H1 (cell line): ENCODE measurements at regions not wholly inside any gene's neighbourhood (a gene's known extent, or its start where the extent isn't known, plus 50 kb on each side); places are given as distances from the start of the nearest gene placed in this dataset.

ENCODE experiments used
- CTCF ChIA-PET: fragments of 300-600 bp; sonication (Branson Sonifier 250); formaldehyde crosslinking; loops from one replicate; lab custom pipeline; 2021; ENCODE audit not compliant: partially characterized antibody; lab: Charles Lee
- POLR2A ChIA-PET: fragments of 300-600 bp; sonication (Branson Sonifier 250); formaldehyde crosslinking; loops from one replicate; lab custom pipeline; 2021; ENCODE audit warnings: inconsistent platforms; ENCODE audit not compliant: partially characterized antibody; lab: Charles Lee
- DNase-seq, 2 experiments: peaks; one replicate each; pipeline versions ENCODE4 v3.0.0 to v3.0.0-alpha.2; 2010 to 2022; ENCODE audit warnings: low spot score in 2 of 2, low read depth in 1 of 2, mixed read lengths in 1 of 2
- FAIRE-seq: peaks from 2 replicates; lab custom pipeline; 2011; peaks lifted over from hg19 to GRCh38; lab: Jason Lieb, UNC
- H2AFZ ChIP-seq: 2 replicates; pipeline ENCODE4 v1.8.1; 2012; ENCODE audit warnings: low read length, inconsistent platforms
- H2AK5ac ChIP-seq: 2 replicates; pipeline ENCODE4 v1.6.1; 2013; ENCODE audit warnings: low read depth, low read length
- H2BK120ac ChIP-seq: replicated peaks from 2 replicates; pipeline ENCODE3; 2013; ENCODE audit warnings: low read depth, low read length, inconsistent platforms
- H2BK12ac ChIP-seq: 2 replicates; pipeline ENCODE4 v1.6.1; 2013; ENCODE audit warnings: low read depth, low read length
- H2BK15ac ChIP-seq: 2 replicates; pipeline ENCODE4 v1.6.1; 2013; ENCODE audit warnings: low read length
- H2BK20ac ChIP-seq: 2 replicates; pipeline ENCODE4 v1.6.1; 2013; ENCODE audit warnings: low read length
- H2BK5ac ChIP-seq: 2 replicates; pipeline ENCODE4 v1.6.1; 2013; ENCODE audit warnings: low read depth, low read length
- H3K14ac ChIP-seq: 2 replicates; pipeline ENCODE4 v1.6.1; 2013; ENCODE audit warnings: inconsistent platforms; ENCODE audit not compliant: insufficient read length
- H3K18ac ChIP-seq: 2 replicates; pipeline ENCODE4 v1.6.1; 2013; ENCODE audit warnings: low read length; ENCODE audit errors: extremely low read depth
- H3K23ac ChIP-seq: 2 replicates; pipeline ENCODE4 v1.6.1; 2013; ENCODE audit warnings: inconsistent platforms; ENCODE audit not compliant: insufficient read length
- H3K23me2 ChIP-seq: 2 replicates; pipeline ENCODE4 v1.6.1; 2013; ENCODE audit warnings: low read depth, low read length
- H3K27ac ChIP-seq: 2 replicates; pipeline ENCODE4 v1.6.1; 2011; ENCODE audit warnings: low read depth, low read length, inconsistent platforms
- H3K27me3 ChIP-seq, 4 experiments: replicated peaks in 1 of 4; 1 replicate in 1 of 4; 2 replicates in 3 of 4; pipeline versions ENCODE4 v1.6.1 to v1.8.1; 2011 to 2013; ENCODE audit warnings: low read length in 3 of 4, mild to moderate bottlenecking in 3 of 4, inconsistent platforms in 2 of 4, mixed read lengths in 2 of 4, moderate library complexity in 1 of 4; ENCODE audit not compliant: control insufficient read depth in 3 of 4, insufficient read depth in 3 of 4; ENCODE audit errors: extremely low read depth in 1 of 4
- H3K36me3 ChIP-seq, 4 experiments: 2 replicates each; pipeline versions ENCODE4 v1.6.1 to v1.8.1; 2011 to 2013; ENCODE audit warnings: mild to moderate bottlenecking in 4 of 4, low read length in 3 of 4, moderate library complexity in 2 of 4, control low read depth in 1 of 4, inconsistent platforms in 1 of 4; ENCODE audit not compliant: insufficient read depth in 4 of 4, control insufficient read depth in 2 of 4
- H3K4ac ChIP-seq: replicated peaks from 2 replicates; pipeline ENCODE3; 2013; ENCODE audit warnings: low read length, low read depth, mixed read lengths, inconsistent platforms; ENCODE audit not compliant: insufficient read length
- H3K4me1 ChIP-seq, 4 experiments: replicated peaks in 1 of 4; 1 replicate in 1 of 4; 2 replicates in 3 of 4; pipeline versions ENCODE4 v1.6.1 to v1.8.1; 2011 to 2013; ENCODE audit warnings: low read length in 3 of 4, inconsistent platforms in 2 of 4, mixed read lengths in 1 of 4; ENCODE audit not compliant: insufficient read depth in 4 of 4, control insufficient read depth in 3 of 4
- H3K4me2 ChIP-seq, 2 experiments: 2 replicates each; pipeline versions ENCODE4 v1.6.1 to v1.8.1; 2011 to 2013; ENCODE audit warnings: low read depth in 2 of 2, low read length in 2 of 2, control low read depth in 1 of 2, inconsistent platforms in 1 of 2, mild to moderate bottlenecking in 1 of 2; ENCODE audit not compliant: insufficient read depth in 1 of 2
- H3K4me3 ChIP-seq, 4 experiments: fragments of 200-600, 300-600 bp in 1 of 4; sonication (generic), shearing (Covaris generic), sonication (Bioruptor Twin) in 1 of 4; 2 replicates each; pipeline versions ENCODE4 v1.5.1 to v1.8.1; 2011 to 2016; ENCODE audit warnings: low read length in 4 of 4, low read depth in 3 of 4, control low read depth in 2 of 4, inconsistent platforms in 2 of 4, mild to moderate bottlenecking in 2 of 4, mixed read lengths in 1 of 4, moderate library complexity in 1 of 4; ENCODE audit not compliant: insufficient read depth in 2 of 4; ENCODE audit errors: extremely low read depth in 1 of 4
- H3K56ac ChIP-seq: replicated peaks from 2 replicates; pipeline ENCODE3; 2013; ENCODE audit warnings: low read depth, mild to moderate bottlenecking, mixed read lengths, low read length, inconsistent platforms; ENCODE audit not compliant: insufficient read length
- H3K79me1 ChIP-seq: 2 replicates; pipeline ENCODE4 v1.6.1; 2013; ENCODE audit warnings: low read depth, low read length, control low read depth
- H3K79me2 ChIP-seq, 2 experiments: 2 replicates each; pipeline versions ENCODE4 v1.6.1 to v1.8.1; 2012 to 2013; ENCODE audit warnings: low read length in 2 of 2, mild to moderate bottlenecking in 2 of 2, inconsistent platforms in 1 of 2; ENCODE audit not compliant: insufficient read depth in 2 of 2, control insufficient read depth in 1 of 2
- H3K9ac ChIP-seq, 4 experiments: replicated peaks in 1 of 4; 1 replicate in 1 of 4; 2 replicates in 3 of 4; pipeline versions ENCODE4 v1.6.1 to v1.8.1; 2011 to 2013; ENCODE audit warnings: low read depth in 3 of 4, low read length in 3 of 4, control low read depth in 2 of 4, mild to moderate bottlenecking in 2 of 4, moderate library complexity in 2 of 4, inconsistent platforms in 1 of 4; ENCODE audit errors: extremely low read depth in 1 of 4
- H3K9me3 ChIP-seq, 2 experiments: 2 replicates each; pipeline versions ENCODE4 v1.6.1 to v1.8.1; 2012 to 2013; ENCODE audit warnings: mild to moderate bottlenecking in 2 of 2, moderate library complexity in 2 of 2, control low read depth in 1 of 2, inconsistent platforms in 1 of 2, low read depth in 1 of 2, low read length in 1 of 2, mixed read lengths in 1 of 2; ENCODE audit not compliant: insufficient read depth in 2 of 2
- H4K20me1 ChIP-seq, 2 experiments: replicated peaks in 1 of 2; 2 replicates each; pipeline versions ENCODE3 to v1.8.1; 2011 to 2013; ENCODE audit warnings: inconsistent platforms in 2 of 2, low read length in 2 of 2, mild to moderate bottlenecking in 1 of 2; ENCODE audit not compliant: insufficient read depth in 2 of 2, control insufficient read depth in 1 of 2
- H4K5ac ChIP-seq: 2 replicates; pipeline ENCODE4 v1.6.1; 2013; ENCODE audit warnings: low read length, low read depth, mixed read lengths, inconsistent platforms; ENCODE audit not compliant: insufficient read length
- H4K8ac ChIP-seq: 2 replicates; pipeline ENCODE4 v1.8.0; 2013; ENCODE audit warnings: mild to moderate bottlenecking, moderate library complexity, low read length, inconsistent platforms; ENCODE audit not compliant: insufficient read depth; ENCODE audit errors: extremely low read depth
- H4K91ac ChIP-seq: replicated peaks from 2 replicates; pipeline ENCODE3; 2013; ENCODE audit warnings: low read length, mixed read lengths, inconsistent platforms; ENCODE audit not compliant: insufficient read length
- CBX8 ChIP-seq: fragments of 300-800, 300-1000 bp; sonication (generic); IDR thresholded peaks from 2 replicates; pipeline ENCODE4 v1.7.1; 2016; ENCODE audit warnings: low read depth, low read length, borderline replicate concordance
- CHD1 ChIP-seq: IDR thresholded peaks from 2 replicates; pipeline ENCODE4 v1.6.1; 2012; ENCODE audit warnings: low read depth, low read length, improper control_type of control experiment
- CHD2 ChIP-seq: IDR thresholded peaks from 2 replicates; pipeline ENCODE4 v1.6.1; 2012; ENCODE audit warnings: low read length, improper control_type of control experiment
- CREB1 ChIP-seq: IDR thresholded peaks from 2 replicates; pipeline ENCODE4 v1.6.1; 2012; ENCODE audit warnings: inconsistent platforms
- CTBP2 ChIP-seq: IDR thresholded peaks from 2 replicates; pipeline ENCODE4 v1.7.0; 2011; ENCODE audit warnings: borderline replicate concordance, mild to moderate bottlenecking, moderate library complexity, mixed read lengths, low read length; ENCODE audit not compliant: insufficient read depth, insufficient read length
- CTCF ChIP-seq, 3 experiments: IDR thresholded peaks; 1 replicate in 2 of 3; 2 replicates in 1 of 3; pipeline versions ENCODE4 v1.5.1 to v1.6.1; 2011; ENCODE audit warnings: low read length in 3 of 3, mild to moderate bottlenecking in 3 of 3, inconsistent platforms in 2 of 3, low read depth in 1 of 3, moderate library complexity in 1 of 3; ENCODE audit not compliant: insufficient read depth in 1 of 3; ENCODE audit errors: control extremely low read depth in 1 of 3
- HDAC6 ChIP-seq: IDR thresholded peaks from one replicate; pipeline ENCODE4 v1.7.1; 2012; ENCODE audit warnings: low read depth, mild to moderate bottlenecking, inconsistent platforms, low read length, moderate library complexity
- KDM4A ChIP-seq: IDR thresholded peaks from one replicate; pipeline ENCODE4 v1.7.1; 2012; ENCODE audit warnings: low read depth, mild to moderate bottlenecking, moderate library complexity, low read length, inconsistent platforms; ENCODE audit not compliant: severe bottlenecking
- KDM5A ChIP-seq: fragments of 200-600 bp; IDR thresholded peaks from 2 replicates; pipeline ENCODE4 v1.7.1; 2012; ENCODE audit warnings: mild to moderate bottlenecking, low read length, inconsistent platforms, mixed read lengths
- POU5F1 ChIP-seq: IDR thresholded peaks from 2 replicates; pipeline ENCODE4 v1.6.1; 2011; ENCODE audit warnings: low read depth, mild to moderate bottlenecking, low read length, moderate library complexity
- SP4 ChIP-seq: IDR thresholded peaks from 2 replicates; pipeline ENCODE4 v1.6.1; 2012; ENCODE audit warnings: low read length, inconsistent platforms
- SRF ChIP-seq: IDR thresholded peaks from 2 replicates; pipeline ENCODE4 v1.6.1; 2011; ENCODE audit warnings: mild to moderate bottlenecking, low read depth, low read length, moderate library complexity
- TAF1 ChIP-seq: IDR thresholded peaks from 2 replicates; pipeline ENCODE4 v1.6.1; 2011; ENCODE audit warnings: mild to moderate bottlenecking, low read depth, low read length
- TBP ChIP-seq: IDR thresholded peaks from 2 replicates; pipeline ENCODE4 v1.6.1; 2011; ENCODE audit warnings: low read depth, low read length, improper control_type of control experiment
- WGBS, 2 experiments: shearing (Covaris generic) in 1 of 2; methylation state at CpG; one replicate each; pipeline versions ENCODE4 v1.1.6 to v1.1.7; 2013 to 2015; ENCODE audit warnings: low lambda C conversion rate in 2 of 2, mixed read lengths in 2 of 2, inconsistent platforms in 1 of 2, low coverage in 1 of 2, missing lambda C conversion rate in 1 of 2; ENCODE audit not compliant: insufficient replicate concordance in 2 of 2, insufficient coverage in 1 of 2, insufficient read length in 1 of 2; ENCODE audit errors: extremely low coverage in 1 of 2, missing lambda C conversion rate in 1 of 2; 5-methylcytosine and 5-hydroxymethylcytosine counted together

GRCh38 chr4:138611017-138611416 is 368.9 kb upstream of the SLC7A11 start:
- Histone ChIP-seq H2BK20ac (no peak overlapping the region), H3K79me1 (no peaks in the 10 kb centered on the region), H3K4ac (no peak overlapping the region), H3K14ac (no peak overlapping the region), H3K9me3 (peaks cover 0 to 8% of the 10 kb centered on the region in 2 experiments; a peak in 3 of 4 replicates), H3K4me3 (no peak overlapping the region), H3K36me3 (no peaks in the 10 kb centered on the region), H3K56ac (no peak overlapping the region), H3K23me2 (no peaks in the 10 kb centered on the region), H2AFZ (no peak overlapping the region), H2BK12ac (no peak overlapping the region), H4K5ac (no peak overlapping the region), H2BK5ac (no peak overlapping the region), H3K18ac (no peak overlapping the region), H4K91ac (no peak overlapping the region), H2AK5ac (no peak overlapping the region), H3K23ac (no peak overlapping the region), H3K4me1 (peaks cover 0 to 8% (median 1%) of the 10 kb centered on the region in 4 experiments; a peak in 3 of 7 replicates), H3K27me3 (no peaks in the 10 kb centered on the region), H3K9ac (no peak overlapping the region), H4K8ac (no peak overlapping the region), H3K27ac (no peak overlapping the region), H2BK15ac (no peak overlapping the region), H3K4me2 (no peak overlapping the region), H3K79me2 (no peaks in the 10 kb centered on the region), H2BK120ac (no peak overlapping the region), H4K20me1 (no peaks in the 10 kb centered on the region)
- WGBS, 2 experiments, result 88% methylated on average over 1 of the region's 1 CpG; no CpG with 5 or more reads in 1 of the 2 experiments
- POLR2A ChIA-PET, result no interaction called here
- no peak for DNase-seq
- no peak for FAIRE-seq
- CTCF ChIA-PET, result no interaction called here
- TF ChIP-seq POU5F1, result no peak
- no peak for TF ChIP-seq KDM4A
- no peak for TF ChIP-seq SRF
- no peak for TF ChIP-seq CTBP2
- no peak for TF ChIP-seq CHD2
- no peak for TF ChIP-seq TBP
- no peak for TF ChIP-seq CREB1
- no peak for TF ChIP-seq SP4
- TF ChIP-seq KDM5A, result no peak
- no peak for TF ChIP-seq CHD1
- no peak for TF ChIP-seq TAF1
- TF ChIP-seq HDAC6, result no peak
- no peak for TF ChIP-seq CBX8
- no peak for TF ChIP-seq CTCF (IDR thresholded peaks at IDR 0.05; ENCODE audit: control extremely low read depth in 1 of 3, insufficient read depth in 1 of 3, low read depth in 1 of 3, low read length in 3 of 3)
